ENCODE measurements at regions not wholly inside any gene's neighbourhood (a gene's known extent, or its start where the extent isn't known, plus 50 kb on each side); places are given as distances from the start of the nearest gene placed in this dataset.

DNA sequence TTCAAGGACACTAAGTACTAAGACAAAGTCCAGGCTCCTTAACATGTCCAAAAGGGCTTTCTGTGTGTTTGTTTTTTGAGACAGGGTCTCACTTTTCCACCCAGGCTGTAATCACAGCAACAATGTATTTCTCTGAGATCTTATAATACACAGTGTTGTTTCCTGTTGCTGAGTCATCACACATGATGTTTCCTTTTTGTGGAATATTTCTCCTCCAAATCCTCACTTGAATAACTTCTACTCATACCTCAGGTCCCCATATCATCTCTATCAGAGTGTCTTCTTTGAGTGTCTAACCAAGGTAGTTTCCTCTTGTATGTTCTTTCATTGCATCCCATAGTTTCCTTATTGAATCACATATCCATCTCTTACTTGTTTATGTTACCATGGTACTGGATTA is 632.0 kb upstream of the PIK3C3 start:
- TF ChIP-seq, protein P1, sequence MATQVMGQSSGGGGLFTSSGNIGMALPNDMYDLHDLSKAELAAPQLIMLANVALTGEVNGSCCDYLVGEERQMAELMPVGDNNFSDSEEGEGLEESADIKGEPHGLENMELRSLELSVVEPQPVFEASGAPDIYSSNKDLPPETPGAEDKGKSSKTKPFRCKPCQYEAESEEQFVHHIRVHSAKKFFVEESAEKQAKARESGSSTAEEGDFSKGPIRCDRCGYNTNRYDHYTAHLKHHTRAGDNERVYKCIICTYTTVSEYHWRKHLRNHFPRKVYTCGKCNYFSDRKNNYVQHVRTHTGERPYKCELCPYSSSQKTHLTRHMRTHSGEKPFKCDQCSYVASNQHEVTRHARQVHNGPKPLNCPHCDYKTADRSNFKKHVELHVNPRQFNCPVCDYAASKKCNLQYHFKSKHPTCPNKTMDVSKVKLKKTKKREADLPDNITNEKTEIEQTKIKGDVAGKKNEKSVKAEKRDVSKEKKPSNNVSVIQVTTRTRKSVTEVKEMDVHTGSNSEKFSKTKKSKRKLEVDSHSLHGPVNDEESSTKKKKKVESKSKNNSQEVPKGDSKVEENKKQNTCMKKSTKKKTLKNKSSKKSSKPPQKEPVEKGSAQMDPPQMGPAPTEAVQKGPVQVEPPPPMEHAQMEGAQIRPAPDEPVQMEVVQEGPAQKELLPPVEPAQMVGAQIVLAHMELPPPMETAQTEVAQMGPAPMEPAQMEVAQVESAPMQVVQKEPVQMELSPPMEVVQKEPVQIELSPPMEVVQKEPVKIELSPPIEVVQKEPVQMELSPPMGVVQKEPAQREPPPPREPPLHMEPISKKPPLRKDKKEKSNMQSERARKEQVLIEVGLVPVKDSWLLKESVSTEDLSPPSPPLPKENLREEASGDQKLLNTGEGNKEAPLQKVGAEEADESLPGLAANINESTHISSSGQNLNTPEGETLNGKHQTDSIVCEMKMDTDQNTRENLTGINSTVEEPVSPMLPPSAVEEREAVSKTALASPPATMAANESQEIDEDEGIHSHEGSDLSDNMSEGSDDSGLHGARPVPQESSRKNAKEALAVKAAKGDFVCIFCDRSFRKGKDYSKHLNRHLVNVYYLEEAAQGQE (IDR thresholded peaks at IDR 0.05; ENCODE audit: insufficient read depth in 1 of 2, low read depth in 2 of 2, low read length in 2 of 2), result no peak
- no peak for TF ChIP-seq FOXP2 (optimal IDR thresholded peaks at IDR 0.05; ENCODE audit: borderline replicate concordance, extremely low read depth, extremely low read length, insufficient read depth)
- TF ChIP-seq SIN3A (IDR thresholded peaks at IDR 0.05; ENCODE audit: borderline replicate concordance, insufficient read depth, low read length), result no peak
- no peak for TF ChIP-seq POLR2AphosphoS5 (IDR thresholded peaks at IDR 0.05; ENCODE audit: low read depth, low read length)
- no peak for TF ChIP-seq TAF1 (IDR thresholded peaks at IDR 0.05; ENCODE audit: borderline replicate concordance, insufficient read depth, low read length)

DNA sequence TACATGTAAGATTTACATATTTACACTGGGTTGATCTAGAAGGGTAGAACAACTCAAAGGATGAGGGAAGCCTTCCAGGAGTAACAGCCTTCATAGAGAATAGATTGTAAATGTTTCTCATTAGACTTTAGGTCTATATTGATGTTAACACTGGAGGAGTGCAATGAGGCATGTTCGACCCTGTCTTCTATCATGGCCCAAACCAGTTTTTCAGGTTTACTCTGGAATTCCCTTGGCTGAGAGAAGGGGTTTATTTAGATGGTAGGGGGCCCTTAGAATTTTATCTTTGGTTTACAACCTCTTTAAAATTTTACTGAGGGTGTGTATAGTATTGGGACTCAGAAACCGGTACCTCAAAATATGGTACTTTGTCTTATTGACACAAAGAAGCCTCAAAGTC is 634.9 kb upstream of the PIK3C3 start:
- no peak for TF ChIP-seq TAF1 (IDR thresholded peaks at IDR 0.05; ENCODE audit: borderline replicate concordance, insufficient read depth, low read length)
- no peak for TF ChIP-seq POLR2AphosphoS5 (IDR thresholded peaks at IDR 0.05; ENCODE audit: low read depth, low read length)
- no peak for TF ChIP-seq FOXP2 (optimal IDR thresholded peaks at IDR 0.05; ENCODE audit: borderline replicate concordance, extremely low read depth, extremely low read length, insufficient read depth)
- no peak for TF ChIP-seq SIN3A (IDR thresholded peaks at IDR 0.05; ENCODE audit: borderline replicate concordance, insufficient read depth, low read length)
- TF ChIP-seq, protein P1 (IDR thresholded peaks at IDR 0.05; ENCODE audit: insufficient read depth in 1 of 2, low read depth in 2 of 2, low read length in 2 of 2), result no peak

DNA sequence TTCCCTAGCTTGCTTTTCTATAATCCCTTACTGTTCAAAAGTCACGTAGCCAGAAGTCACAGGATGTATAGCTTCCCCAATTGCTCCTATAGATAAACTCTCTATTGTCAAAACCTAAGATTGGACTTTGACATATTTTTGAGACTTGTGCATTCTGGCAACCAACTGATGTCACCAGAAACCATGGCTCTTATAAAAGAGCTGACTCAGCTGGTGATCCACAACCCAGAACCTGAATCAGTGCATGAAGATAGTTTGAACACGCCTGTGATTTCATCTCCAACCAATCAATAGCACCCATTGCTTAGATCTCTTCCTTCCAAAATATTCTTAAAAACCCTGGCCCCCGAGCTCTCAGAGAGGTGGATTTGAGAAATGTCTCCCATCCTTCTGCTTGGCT is 639.9 kb upstream of the PIK3C3 start:
- TF ChIP-seq POLR2AphosphoS5 (IDR thresholded peaks at IDR 0.05; ENCODE audit: low read depth, low read length), result no peak

DNA sequence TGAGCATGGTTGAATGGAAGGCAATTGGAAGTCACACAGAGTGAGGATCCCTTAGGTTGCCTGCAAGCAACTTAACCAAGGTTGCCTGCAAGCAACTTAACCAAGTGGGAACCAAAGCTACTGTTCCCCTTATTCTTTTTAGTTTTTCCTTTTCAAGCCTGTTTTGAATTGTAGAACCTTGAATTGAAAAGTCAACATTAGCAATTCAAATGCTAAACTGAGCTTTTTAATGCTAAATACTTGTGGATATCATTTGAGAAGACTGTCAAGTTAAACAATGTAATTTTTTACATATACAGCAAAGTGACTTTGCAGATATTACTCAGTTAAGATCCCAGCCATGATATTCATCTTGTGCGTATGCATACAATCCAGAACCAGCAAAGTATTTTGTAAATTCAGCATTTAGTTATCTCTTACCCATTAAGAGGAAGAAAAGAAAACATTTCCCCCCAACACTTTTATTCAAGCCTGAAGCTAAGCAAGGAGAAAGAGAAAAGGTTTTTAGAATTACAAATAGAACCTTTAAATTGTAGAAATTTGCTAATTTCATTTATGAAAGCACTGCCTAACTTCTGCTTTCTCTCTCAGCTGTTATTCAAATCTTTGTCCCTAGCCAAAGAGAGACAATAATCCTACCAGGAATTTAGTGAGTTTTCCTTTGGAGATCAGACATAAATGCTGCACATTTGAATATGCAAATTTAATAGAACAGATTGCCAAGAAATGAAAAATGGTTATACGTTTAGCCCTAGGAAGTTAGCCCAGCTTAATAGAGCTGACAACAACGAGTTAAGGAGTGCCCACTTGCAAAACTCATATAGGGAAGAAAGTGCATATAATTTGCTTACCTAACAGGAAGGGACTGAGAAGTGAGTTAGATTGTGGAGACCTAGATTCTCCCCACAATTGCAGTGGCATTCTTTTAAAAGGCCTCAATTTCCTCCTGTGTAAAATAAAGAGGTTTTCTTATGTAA is 643.2 kb upstream of the PIK3C3 start:
- TF ChIP-seq POLR2AphosphoS5 (IDR thresholded peaks at IDR 0.05; ENCODE audit: low read depth, low read length), result no peak
- TF ChIP-seq FOXP2 (optimal IDR thresholded peaks at IDR 0.05; ENCODE audit: borderline replicate concordance, extremely low read depth, extremely low read length, insufficient read depth), result no peak

DNA sequence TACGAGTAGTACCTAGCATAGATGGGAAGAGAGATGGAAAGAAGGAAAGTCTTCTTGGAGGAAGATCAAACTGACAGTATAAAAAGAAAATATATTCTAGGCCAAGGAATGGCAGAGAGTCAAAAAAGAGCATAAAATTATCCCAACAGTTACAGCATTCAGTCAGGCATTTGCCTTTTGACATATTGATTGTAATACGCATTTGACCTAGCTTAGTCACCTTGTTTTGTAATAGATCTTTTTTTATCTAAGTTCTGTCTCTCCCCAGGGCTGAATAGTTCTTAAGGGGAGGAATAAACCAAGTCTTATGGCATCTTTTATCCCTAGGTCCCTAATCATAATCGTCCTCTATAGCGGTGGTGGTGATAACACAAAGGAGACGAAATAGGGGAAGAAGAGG is 657.3 kb upstream of the PIK3C3 start:
- TF ChIP-seq TAF1 (IDR thresholded peaks at IDR 0.05; ENCODE audit: borderline replicate concordance, insufficient read depth, low read length) (no peak), POLR2AphosphoS5 (IDR thresholded peaks at IDR 0.05; ENCODE audit: low read depth, low read length) (no peak), SIN3A (IDR thresholded peaks at IDR 0.05; ENCODE audit: borderline replicate concordance, insufficient read depth, low read length) (no peak), FOXP2 (optimal IDR thresholded peaks at IDR 0.05; ENCODE audit: borderline replicate concordance, extremely low read depth, extremely low read length, insufficient read depth) (no peak)
- TF ChIP-seq, protein P1 (IDR thresholded peaks at IDR 0.05; ENCODE audit: insufficient read depth in 1 of 2, low read depth in 2 of 2, low read length in 2 of 2), result no peak

DNA sequence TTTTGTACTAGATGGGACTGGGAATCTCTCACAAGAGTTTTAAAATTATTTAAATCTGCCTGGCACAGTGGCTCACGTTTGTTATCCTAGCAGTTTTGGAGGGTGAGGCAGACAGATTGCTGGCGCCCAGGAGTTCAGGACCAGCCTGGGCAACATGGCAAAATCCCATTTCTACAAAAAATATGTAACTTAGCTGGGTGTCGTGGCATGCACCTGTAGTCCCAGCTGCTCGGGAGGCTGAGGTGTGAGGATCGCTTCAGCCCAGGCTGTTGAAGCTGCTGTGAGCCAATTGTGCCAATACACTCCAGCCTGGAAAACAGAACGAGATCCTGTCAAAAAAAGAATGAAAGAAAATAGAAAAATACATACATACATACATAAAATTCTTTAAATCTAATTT is 685.7 kb upstream of the PIK3C3 start:
- TF ChIP-seq SIN3A (IDR thresholded peaks at IDR 0.05; ENCODE audit: borderline replicate concordance, insufficient read depth, low read length), result no peak

Measured in PFSK-1 (cell line).